Islet precursor cell (in vitro differentiated cells): ENCODE measurements at regions not wholly inside any gene's neighbourhood (a gene's known extent, or its start where the extent isn't known, plus 50 kb on each side); places are given as distances from the start of the nearest gene placed in this dataset.

Source experiments
- DNase-seq: peaks from one replicate; pipeline ENCODE4 v3.0.0-alpha.2; 2018

DNA sequence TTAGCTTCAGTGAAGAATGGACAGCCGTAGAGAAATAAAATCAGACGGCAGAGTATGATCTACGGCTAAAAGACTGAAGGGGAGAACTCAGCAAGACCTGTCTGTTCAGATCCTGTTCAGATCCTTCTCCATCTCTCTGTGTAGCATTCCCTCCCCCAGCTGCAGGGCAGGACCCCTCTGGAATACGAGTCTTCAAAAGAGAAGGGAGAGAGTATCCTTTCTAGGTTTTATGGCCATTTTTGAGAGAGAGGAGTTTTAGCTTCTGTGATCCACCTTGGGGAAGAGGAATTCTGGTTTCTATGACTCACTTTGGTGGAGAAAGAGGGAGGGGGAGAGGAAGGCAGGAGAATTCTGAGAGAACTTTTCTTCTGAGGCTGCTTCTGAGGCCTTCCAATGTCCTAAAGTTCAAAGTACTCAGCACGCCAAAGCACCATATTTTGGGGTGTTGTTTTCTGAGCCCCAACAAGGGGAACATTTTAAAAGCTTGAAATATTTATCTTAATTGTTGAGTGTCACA is 194.4 kb upstream of the TLE4 start:
- DNase-seq = peak; percentile 70

DNA sequence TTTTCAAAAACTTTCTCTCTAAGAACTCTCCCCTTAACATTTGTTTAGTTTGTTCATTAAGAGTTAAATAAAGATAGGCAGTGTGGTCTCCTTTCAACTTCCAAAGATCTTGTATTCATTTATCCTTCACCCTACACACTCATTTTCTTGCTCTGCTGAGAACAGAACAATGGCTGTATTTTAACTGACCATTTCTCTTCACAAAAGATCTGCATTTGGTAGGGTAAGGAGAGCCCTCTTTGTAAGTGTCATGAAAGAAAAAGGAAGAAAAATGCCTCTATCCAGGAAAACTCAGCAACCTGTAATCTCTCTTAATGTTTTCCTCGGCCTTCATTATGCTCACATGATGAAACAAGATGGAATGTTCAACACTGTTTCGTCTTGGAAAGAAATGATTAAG is 193.7 kb upstream of the TLE4 start:
- DNase-seq = no peak

DNA sequence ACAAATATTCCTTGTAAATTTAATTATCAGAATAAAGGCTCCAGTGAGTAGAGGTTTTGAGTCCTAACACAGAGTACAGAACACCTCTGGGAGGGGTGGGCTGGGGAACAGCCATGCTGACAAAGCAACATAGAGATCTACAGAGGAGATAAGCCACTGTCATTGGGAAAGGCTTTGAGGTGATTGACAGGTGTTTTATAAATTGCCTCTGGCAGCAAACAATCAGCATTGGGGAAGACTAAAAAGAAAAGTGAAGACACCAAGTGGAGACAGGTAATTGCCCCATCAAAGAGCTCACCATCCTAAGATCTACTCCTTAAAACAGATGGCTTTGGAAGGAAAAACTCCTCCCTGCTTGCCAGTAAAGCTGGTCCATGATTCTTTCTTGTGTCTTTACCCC is 189.7 kb upstream of the TLE4 start:
- peak; percentile 65 for DNase-seq

DNA sequence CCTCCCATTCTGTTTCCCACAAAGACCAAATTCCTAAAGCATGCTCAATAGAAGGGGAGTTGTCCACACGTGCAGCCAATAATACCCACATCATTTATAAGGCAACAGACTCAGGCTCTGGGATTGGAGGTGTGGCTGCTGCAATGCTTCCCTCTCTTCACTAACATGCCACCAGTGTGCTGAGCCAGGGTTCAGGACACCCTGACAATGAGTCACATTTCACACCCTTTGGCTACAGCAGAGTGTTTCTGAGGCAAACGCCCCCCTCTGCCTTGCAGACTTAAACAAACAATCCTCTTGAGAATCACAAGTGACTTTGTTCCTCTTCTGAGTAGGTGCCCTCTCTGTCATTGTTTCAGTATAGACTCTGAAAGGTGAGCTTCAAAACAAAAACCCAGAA is 189.3 kb upstream of the TLE4 start:
- peak; percentile 69 for DNase-seq

DNA sequence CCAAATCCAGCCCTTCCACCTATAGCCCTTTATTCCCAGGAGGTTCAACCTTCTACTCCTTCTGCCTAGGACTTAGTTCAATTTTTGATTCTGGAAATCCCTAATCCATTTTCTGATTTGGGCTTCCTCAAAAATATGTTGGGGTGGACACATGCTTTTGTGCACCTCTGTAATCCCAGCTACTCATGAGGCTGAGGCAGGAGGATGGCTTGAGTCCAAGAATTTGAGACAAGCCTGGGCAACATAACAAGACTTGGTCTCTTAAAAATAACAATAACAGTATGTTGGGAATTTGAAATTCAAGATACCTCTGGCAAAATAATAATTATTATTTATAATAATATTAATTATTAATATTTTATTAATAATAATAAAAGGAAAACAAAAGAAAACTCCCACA is 188.7 kb upstream of the TLE4 start:
- no peak for DNase-seq

DNA sequence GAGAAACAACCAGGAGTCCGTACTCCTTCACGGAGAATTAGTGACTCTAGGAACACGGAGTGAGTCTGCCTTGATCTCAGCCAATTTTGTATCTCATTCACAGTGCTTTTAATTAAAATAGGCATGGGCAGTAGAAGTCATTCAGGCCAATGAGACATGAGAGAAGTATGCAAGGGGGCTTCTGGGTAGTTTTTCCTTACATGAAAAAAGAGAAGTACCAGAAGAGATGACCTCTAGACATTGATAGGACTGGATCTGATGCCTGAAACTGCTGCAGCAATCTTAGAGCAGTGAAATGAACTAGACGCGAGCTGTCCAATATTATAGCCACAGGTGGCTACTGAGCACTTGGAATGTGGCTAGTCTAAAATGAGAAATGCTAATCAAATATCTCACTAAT is 187.7 kb upstream of the TLE4 start:
- no peak for DNase-seq

DNA sequence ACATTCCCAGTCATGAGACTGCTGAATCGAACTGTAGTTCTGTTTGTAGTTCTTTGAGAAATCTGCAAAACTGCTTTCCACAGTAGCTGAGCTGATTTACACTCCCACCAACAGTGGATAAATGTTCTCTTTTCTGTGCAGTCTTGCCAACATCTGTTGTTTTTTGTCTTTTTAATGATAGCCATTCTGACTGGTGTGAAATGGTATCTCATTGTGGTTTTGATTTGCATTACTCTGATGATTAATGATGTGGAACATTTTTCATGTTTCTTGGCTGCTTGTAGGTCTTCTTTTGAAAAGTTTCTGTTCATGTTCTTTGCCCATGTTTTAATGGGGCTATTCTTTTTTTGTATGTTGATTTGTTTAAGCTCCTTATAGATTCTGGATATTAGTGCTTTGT is 187.3 kb upstream of the TLE4 start:
- DNase-seq = no peak

DNA sequence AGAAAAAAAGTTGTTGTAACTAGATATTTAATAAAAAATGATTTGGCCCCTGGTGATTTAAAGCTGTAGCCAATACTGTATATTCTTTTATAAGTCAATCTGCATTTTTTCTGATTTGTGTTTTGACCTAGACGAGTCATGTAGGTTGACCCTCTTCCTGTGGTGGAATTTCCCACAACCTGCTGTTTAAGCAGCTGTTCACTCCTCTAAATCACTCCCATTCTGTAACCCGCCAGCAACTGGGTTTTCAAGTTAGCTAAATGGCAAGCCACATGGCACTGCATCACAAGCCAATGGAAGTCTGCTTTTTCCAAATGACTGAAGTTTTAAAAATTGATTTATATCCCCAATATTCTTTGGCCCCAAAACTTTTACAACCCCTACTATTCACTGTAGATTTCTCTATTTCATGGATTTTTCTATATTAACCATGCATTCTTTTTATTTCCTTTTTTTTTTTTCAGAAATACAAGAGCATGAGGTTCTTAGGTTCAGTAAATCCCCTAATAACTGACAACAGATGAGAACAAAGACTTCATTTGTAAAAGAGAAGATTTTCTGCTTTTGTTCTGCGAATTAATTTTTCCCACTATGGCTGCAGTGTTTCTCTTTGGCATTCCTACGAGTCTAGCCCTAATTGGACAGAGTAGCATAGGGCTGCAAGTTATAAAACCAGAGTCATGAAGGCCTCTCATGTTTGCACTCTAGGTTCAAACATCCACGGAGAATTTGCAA is 184.5 kb upstream of the TLE4 start:
- no peak for DNase-seq

DNA sequence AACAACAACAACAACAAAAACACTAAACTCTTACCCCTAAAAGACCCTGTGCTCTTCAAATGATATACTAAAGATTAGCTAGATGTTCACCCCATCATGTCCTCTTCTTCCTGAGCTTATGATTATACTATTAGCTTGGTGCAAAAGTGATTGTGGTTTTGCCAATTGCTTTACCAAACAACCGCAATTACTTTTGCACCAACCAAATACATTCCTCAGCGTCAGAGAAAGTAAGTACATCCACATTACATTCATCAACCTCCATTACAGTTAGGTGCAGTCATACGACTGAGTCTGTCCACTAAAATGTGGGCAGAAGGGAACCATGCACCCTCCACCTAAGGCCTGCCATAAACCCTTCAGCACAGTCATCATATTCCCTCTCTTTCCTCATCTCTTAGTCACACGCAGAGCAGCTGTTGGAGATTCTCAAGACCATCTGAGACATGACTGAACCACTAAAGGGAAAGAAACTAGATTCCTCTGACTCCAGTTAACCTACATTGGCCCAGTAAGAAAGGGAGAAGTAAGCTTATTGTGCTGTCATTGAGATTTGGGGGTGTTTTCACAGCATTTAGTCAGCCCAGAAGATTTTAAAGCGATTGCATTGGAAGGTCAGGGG is 181.6 kb upstream of the TLE4 start:
- DNase-seq = no peak

DNA sequence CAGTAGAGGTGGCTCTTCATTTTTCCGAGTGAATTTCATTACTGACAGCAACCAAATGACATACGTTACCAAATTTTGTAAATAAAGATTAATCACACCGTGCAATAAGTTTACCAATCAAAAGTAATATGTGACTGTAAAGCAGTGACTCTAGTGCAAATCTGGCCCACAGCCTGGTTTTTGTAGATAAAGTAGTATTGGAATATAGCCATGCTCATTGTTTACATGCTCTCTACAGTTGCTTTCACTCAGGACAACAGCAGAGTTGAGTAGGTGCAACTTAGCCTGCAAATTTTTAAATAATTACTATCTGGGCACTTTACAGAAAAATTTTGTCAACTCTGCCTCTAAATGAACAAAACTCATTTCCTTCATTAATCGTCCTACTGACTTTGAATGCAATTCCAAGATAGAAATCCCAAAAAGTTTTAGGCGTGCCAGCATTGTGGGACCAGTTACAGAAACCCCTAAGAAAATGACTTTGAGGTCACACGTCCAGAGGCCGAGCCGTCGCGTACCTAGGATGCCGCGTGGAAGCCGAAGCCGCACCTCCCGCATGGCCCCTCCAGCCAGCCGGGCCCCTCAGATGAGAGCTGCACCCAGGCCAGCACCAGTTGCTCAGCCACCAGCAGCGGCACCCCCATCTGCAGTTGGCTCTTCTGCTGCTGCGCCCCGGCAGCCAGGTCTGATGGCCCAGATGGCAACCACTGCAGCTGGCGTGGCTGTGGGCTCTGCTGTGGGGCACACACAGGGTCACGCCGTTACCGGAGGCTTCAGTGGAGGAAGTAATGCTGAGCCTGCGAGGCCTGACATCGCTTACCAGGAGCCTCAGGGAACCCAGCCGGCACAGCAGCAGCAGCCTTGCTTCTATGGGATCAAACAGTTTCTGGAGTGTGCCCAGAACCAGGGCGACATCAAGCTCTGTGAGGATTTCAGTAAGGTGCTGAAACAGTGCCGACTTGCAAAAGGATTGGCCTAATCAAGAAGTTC is 180.7 kb upstream of the TLE4 start:
- DNase-seq = no peak

DNA sequence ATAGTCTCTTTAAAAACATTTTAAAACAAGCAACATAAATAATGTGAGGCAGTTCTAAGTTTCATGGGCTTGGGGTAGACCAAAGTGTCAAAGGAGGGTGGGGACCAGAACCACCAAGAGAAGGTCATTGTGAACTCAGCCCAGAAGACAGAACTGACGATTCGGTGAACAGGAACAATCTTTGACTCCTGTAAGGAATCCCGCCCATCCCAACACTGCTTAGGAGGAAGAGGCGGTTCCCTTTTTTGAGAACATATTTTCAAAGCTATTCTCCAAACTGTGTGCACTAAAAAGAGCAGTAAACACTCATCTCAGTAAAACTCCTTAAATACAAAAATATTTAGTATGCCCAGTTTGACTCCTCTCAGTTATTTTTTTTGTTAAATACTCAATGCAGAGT is 176.5 kb upstream of the TLE4 start:
- no peak for DNase-seq

DNA sequence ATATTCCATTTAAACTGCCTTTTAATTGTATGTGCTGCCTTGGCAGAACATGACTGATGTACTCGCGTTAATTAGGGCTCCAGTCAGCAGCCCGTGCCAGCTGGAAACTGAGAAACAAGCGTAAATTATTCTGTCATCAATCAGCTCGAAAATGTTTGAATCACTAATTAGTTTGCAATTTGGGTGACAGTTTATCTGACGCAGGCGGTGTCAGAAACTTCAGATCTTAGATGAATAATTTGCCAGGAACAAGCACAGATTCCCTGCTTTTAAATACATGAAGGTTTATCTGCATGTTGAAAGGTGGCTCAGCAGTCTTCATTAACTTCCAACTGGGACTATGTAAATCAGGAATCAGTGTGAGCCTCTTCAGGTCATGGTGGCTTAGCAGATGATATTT is 176.0 kb upstream of the TLE4 start:
- no peak for DNase-seq

DNA sequence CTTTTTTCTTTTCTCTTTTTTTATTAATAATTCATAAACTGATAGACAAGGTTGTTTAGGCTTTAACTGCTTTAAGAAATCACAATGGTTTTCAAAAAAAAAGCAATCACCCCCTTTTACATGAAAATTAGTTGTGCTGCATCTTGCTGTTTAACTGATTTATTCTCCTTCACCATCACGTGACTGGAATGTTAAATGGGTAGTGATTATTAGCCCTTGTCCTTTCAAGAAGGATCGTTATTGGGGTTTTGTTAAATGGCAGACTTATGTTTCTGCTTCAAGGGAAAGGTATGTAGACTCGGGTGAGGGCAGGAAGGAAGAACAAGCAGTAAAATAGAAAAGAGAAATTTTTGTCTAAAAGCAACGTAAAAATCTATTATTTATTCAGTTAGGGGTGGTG is 175.6 kb upstream of the TLE4 start:
- DNase-seq = no peak

DNA sequence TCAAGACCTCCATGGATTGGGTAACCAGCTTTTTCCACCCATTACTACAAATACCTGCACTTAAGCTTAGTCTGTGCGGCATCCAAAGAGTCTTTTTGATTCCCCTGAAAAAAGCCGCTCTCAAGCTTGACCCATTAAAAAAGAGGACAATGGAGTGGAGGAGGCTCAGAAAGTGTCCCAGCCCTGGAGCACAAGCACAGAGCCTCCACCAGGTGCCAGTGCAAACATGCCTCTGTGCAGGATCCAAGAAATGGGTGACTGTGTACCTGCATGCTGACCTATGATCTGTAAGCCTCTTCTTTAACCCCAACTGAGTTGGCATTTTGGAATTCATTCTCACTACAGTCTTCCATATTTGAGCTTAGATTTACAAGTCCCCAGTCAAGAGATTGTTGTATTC is 168.3 kb upstream of the TLE4 start:
- DNase-seq = no peak

DNA sequence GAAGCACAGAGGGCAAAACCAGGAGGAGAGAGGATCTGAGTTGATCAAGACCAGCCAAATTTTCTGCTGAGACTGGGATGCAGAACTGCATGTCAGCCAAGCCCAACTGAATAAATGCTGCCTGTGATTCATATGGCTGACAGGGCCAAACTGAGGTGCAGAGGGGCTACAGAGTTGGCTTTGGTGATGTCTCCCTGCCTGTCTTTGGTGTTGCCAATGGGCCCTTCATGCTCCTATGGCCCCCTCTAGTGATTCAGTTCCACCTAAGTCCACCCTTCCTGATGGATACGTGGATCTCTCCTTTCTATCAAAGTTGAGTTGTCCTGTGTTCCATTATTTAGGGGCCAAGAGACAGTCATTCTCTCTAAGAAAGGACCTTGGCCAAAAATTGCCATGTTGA is 163.6 kb upstream of the TLE4 start:
- no peak for DNase-seq

DNA sequence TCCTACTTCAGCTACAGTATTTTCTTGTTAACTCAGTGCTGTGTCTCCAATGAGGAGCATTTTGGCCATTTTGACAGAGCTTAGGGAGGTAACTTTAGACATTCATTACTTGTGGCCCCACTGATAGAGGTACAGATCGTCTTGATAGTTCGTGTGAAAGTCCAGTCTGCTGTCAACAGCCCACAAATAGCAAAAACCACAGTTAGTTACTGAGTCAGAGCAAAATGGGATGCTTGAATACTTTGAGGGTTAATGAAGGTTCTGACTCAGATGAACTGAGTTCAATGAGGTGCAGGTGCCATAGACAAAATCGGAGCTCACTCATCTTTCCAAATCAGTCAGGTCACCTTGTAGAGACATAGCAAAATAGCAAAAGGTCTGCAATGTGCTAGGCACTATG is 163.1 kb upstream of the TLE4 start:
- DNase-seq = no peak

DNA sequence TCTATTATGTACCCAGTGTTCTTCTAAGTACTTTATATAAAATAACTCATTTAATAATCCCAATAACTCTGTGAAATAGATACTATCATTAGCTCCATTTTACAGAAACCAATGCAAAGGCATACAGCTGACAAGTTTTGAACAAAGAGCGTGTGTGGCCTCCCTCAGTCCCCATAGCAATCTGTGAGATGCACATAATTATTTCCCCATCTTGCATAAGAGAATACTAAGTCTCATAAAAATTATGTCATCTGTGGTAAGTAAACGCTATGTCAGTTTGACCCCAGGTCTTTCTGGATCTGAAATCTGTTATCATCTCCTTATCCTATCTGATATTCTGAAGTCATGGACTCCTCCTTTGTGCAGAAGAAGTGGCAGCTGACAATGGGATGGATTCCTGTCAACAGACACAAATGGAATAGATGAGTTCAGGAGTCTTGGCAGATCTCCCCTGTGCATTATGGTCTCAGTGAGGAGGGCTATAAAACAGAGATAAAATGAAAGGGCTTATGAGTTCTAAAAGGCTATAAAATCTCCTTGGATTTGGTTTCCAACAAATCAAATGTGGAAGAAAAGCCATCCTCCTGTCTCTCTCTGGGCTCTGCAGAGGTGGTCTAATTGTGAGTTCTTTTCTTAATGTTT is 162.5 kb upstream of the TLE4 start:
- no peak for DNase-seq

DNA sequence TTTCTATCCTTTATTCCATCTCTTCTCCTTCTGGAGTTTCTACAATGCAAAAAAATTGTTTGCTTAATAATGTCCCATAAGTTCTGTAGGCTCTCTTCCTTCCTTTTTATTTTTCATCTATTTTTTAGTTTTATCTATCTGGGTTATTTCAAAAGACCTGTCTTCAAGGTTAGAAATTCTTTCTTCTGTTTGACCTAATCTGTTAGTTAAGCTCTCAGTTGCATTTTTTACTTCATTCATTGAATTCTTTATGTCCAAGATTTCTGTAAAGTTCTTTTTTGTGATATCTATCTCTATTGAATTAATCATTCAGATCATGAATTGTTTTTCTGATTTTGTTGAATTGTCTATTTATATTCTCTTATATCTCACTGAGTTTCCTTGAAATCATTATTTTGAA is 145.9 kb upstream of the TLE4 start:
- DNase-seq = no peak

DNA sequence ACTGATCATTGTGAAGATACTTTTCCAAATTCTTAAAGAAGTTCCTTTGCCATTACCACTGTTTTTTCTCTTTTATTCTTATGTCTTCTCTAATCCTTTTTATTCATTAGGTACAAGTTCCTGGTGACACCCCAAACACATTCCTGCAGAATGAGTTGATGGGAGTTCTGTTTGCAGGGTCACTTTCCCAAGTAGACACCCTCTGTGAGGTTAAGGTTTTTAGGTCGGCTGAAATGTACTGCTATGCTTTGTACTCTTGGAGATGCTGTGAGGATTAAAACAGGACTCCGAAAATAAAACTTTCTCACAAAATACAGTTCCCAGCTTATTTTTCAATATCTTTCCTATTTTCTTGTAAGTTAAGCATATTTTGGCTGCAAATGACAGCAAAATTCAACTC is 143.3 kb upstream of the TLE4 start:
- DNase-seq = no peak

DNA sequence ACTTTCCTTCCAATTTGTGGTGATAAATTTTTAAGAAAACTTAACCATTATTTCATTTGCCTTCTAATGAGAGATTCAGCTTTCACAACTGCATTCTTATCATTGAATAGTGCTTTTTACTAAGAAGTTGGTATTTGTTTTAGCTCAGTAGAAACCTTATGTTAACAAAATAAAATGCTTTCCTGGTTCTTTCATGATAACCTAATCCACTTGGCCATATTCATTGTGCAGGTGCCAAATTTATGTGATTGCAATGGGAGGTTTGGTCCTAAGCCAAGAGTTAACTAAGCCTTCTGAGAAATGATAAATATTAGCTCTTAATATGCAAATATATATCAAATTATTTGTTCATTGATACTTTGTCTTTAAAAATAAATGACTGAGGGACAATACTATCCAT is 141.1 kb upstream of the TLE4 start:
- no peak for DNase-seq

DNA sequence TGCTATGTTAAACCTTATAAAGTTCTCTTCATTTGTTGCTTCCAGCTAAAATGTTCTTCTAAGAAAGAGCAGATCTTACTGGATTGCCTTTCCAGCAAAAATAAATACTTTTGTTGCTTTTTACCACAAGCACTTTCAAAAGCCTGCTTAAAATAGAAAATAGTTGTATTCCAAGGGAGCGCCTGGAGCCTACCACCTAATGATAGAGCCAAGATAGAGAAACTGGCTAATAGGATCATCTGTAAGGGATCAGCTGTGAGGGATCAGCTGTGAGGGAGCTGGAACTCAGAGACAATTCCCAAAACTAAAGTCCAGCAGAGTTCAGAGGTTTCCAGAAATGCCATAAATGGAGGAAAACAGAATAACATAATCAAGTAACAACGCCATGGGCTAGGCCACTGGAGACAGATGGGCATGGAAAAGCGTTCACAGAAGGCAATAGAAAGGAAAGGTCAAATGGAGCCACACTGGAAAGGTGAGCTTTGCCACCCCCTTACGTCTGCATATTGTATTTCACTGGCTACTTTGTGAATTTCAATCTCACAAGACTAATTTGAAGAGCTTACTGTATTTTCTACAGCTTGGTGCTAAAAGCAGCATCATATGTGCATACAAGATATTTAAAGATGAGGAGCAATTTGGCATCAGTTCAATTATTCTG is 140.6 kb upstream of the TLE4 start:
- DNase-seq = no peak

DNA sequence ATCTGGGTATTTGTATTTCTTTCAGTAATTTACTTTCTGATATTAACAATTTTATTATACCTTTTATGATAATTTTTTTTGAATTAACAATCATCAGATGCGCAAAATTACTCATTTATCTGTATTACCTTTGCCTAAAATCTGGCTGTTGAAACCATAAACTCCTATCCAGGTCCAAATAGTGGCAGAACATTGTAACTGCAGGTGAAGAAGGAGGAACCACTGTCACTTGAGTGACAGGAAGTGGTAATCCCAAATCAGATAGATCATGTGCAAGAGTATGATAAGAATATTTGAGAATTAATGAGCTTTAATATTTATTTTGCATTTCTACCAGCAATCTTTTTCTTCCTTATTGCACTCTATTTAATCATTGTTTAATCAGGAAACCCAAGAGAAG is 139.3 kb upstream of the TLE4 start:
- no peak for DNase-seq

DNA sequence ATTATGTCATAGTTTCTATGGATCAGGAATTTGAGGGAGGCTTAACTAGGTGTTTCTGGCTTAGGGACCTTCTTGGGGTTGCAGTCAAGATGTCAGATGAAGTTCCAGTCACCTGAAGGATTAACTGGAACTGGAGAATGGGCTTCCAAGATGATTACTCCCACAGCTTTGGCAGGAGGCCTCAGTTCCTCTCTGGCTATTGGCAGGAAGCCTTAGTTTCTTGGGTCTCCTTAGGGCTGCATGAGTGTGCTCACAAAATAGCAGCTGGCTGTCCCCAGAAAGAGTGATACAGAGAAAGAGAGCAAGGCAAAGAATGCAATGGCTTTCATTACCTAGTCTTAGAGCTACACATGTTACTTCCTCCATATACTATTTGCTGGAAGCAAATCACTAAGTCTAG is 138.1 kb upstream of the TLE4 start:
- DNase-seq = no peak
